ENCODE measurements at regions not wholly inside any gene's neighbourhood (a gene's known extent, or its start where the extent isn't known, plus 50 kb on each side); places are given as distances from the start of the nearest gene placed in this dataset.

DNA sequence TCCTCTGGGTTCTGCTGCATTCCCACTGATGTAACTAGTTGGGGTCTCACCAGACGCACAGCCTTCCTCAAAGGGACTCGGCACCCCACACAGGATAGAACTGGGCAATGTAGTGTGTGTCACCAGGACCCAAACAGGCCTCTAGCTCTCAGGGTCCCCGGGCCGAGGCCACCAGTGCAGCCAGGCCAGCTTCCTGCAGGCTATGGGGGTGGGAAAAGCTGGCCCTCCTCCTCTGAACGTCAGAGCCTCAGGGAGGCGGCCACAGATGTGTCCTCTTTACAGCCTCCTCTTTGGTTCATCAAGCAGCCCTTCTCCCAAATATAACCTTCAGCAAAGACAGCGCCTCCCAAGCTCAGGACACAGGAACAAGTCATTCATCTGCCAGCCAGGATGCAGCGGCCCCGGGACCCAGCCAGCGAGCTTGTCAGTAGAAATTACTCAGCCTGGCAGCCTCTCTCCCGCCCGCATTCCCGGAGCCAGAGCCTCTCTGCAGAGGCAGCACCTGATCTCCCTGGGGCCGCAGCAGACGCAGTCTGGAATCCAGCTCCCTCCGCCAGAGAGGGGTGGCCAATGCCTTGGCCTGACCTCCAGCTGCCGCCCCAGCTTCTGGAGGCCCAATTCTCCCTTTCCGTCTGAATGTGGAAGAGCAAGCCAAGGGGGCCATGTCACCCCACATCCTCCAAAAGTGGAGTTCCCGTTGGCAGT, 288.5 kb downstream of the FBXW7 start:
- Histone ChIP-seq H3K27ac (ENCODE audit: low read depth, low read length, poor library complexity, severe bottlenecking) (no peak overlapping the region), H4K20me1 (ENCODE audit: insufficient read depth, low read length) (no peaks in the 10 kb centered on the region), H3K4me2 (ENCODE audit: low read length) (no peak overlapping the region), H3K9me3 (ENCODE audit: low read length) (no peaks in the 10 kb centered on the region), H3K4me3 (ENCODE audit: low read depth, low read length, poor library complexity, severe bottlenecking) (no peak overlapping the region), H2AFZ (ENCODE audit: low read length) (no peak overlapping the region), H3K4me1 (ENCODE audit: insufficient read depth, low read length, poor library complexity, severe bottlenecking) (no peaks in the 10 kb centered on the region), H3K9me2 (ENCODE audit: insufficient read depth, low read length) (no peaks in the 10 kb centered on the region), H3K79me2 (ENCODE audit: insufficient read depth, low read depth, low read length) (no peaks in the 10 kb centered on the region), H3K36me3 (ENCODE audit: insufficient read depth, low read length) (no peaks in the 10 kb centered on the region)
- intact Hi-C loops (cut with micrococcal nuclease; ENCODE audit: unreplicated experiment) = no loop called here
- no TSS peak for BruUV-seq (replicated peaks)
- ChIA-PET POLR2A (interaction anchor here (0.6 to 0.8 kb wide), 3 partner anchors 41 to 760 kb away, joined by 3 to 4 read pairs (median 3); no protein-coding TSS in a partner anchor), CTCF (ENCODE audit: unreplicated experiment) (no interaction called here)
- no peak for DNase-seq (ENCODE audit: low spot score)
- TF ChIP-seq EZH2phosphoT487 (IDR thresholded peaks at IDR 0.05; ENCODE audit: borderline replicate concordance, low read depth, low read length) = no peak
- TF ChIP-seq, protein P1, sequence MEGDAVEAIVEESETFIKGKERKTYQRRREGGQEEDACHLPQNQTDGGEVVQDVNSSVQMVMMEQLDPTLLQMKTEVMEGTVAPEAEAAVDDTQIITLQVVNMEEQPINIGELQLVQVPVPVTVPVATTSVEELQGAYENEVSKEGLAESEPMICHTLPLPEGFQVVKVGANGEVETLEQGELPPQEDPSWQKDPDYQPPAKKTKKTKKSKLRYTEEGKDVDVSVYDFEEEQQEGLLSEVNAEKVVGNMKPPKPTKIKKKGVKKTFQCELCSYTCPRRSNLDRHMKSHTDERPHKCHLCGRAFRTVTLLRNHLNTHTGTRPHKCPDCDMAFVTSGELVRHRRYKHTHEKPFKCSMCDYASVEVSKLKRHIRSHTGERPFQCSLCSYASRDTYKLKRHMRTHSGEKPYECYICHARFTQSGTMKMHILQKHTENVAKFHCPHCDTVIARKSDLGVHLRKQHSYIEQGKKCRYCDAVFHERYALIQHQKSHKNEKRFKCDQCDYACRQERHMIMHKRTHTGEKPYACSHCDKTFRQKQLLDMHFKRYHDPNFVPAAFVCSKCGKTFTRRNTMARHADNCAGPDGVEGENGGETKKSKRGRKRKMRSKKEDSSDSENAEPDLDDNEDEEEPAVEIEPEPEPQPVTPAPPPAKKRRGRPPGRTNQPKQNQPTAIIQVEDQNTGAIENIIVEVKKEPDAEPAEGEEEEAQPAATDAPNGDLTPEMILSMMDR (conservative IDR thresholded peaks at IDR 0.05; ENCODE audit: low read length) = no peak

DNA sequence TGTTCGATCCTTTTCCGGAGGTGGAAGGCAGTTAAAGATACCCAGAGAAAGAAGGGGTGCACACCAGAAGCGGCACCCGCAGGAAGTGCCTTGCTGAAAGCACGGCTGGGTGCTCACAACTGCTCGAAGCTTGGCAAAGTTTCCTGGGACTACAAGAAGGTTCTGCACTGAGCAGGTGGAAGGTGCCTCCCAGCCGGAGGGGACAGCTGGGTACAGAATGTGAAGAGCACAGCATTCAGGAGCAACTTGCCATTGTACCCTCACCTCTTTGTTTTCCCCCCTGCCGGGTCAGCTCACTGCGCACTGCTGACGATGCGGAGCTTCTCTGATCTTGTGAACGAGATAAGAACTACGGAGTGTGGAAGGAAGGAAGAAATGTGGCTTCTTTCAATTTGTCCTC, 289.2 kb downstream of the FBXW7 start:
- Histone ChIP-seq H3K27ac (ENCODE audit: low read depth, low read length, poor library complexity, severe bottlenecking) (no peak overlapping the region), H3K4me2 (ENCODE audit: low read length) (no peak overlapping the region), H4K20me1 (ENCODE audit: insufficient read depth, low read length) (no peaks in the 10 kb centered on the region), H3K9me2 (ENCODE audit: insufficient read depth, low read length) (no peaks in the 10 kb centered on the region), H3K4me3 (ENCODE audit: low read depth, low read length, poor library complexity, severe bottlenecking) (no peak overlapping the region), H3K36me3 (ENCODE audit: insufficient read depth, low read length) (no peaks in the 10 kb centered on the region), H3K79me2 (ENCODE audit: insufficient read depth, low read depth, low read length) (no peaks in the 10 kb centered on the region), H3K4me1 (ENCODE audit: insufficient read depth, low read length, poor library complexity, severe bottlenecking) (no peaks in the 10 kb centered on the region), H2AFZ (ENCODE audit: low read length) (no peak overlapping the region), H3K9me3 (ENCODE audit: low read length) (no peaks in the 10 kb centered on the region)
- CTCF ChIA-PET (ENCODE audit: unreplicated experiment) = no interaction called here
- POLR2A ChIA-PET = interaction anchor here (0.6 to 0.8 kb wide), 2 partner anchors 41 to 761 kb away, joined by 3 read pairs; no protein-coding TSS in a partner anchor
- intact Hi-C loops (cut with micrococcal nuclease; ENCODE audit: unreplicated experiment) = no loop called here
- no peak for TF ChIP-seq EZH2phosphoT487 (IDR thresholded peaks at IDR 0.05; ENCODE audit: borderline replicate concordance, low read depth, low read length)
- TF ChIP-seq, protein P1 (conservative IDR thresholded peaks at IDR 0.05; ENCODE audit: low read length) = no peak
- no TSS peak for BruUV-seq (replicated peaks)
- no peak for DNase-seq (ENCODE audit: low spot score)

DNA sequence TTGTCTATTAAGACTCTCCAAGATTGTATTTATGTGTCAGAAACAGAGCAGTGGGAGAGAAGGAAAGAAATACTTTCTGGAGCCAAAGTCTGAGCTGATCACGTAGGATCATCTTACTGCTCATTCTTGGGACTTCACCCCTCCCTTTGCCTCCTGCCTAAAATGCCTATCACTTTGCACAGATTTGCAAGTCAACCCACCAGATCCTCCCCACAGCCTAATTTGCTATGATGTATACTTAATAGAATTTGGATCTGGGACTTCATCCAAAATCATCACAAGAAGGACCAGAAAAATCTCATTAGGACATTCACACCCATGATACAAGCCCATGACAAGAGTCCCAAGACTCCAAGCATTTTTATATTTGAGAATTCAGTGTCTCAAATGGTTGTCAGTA, 290.2 kb downstream of the FBXW7 start:
- no peak overlapping the region for H3K4me3 ChIP-seq (ENCODE audit: low read depth, low read length, poor library complexity, severe bottlenecking)
- TF ChIP-seq EZH2phosphoT487 (IDR thresholded peaks at IDR 0.05; ENCODE audit: borderline replicate concordance, low read depth, low read length) = no peak
- TF ChIP-seq, protein P1 (conservative IDR thresholded peaks at IDR 0.05; ENCODE audit: low read length) = no peak
- no peaks in the 10 kb centered on the region for H3K9me3 ChIP-seq (ENCODE audit: low read length)
- no peaks in the 10 kb centered on the region for H3K4me1 ChIP-seq (ENCODE audit: insufficient read depth, low read length, poor library complexity, severe bottlenecking)
- no peak overlapping the region for H2AFZ ChIP-seq (ENCODE audit: low read length)
- no peaks in the 10 kb centered on the region for H4K20me1 ChIP-seq (ENCODE audit: insufficient read depth, low read length)
- no peaks in the 10 kb centered on the region for H3K9me2 ChIP-seq (ENCODE audit: insufficient read depth, low read length)
- no peak overlapping the region for H3K27ac ChIP-seq (ENCODE audit: low read depth, low read length, poor library complexity, severe bottlenecking)
- CTCF ChIA-PET (ENCODE audit: unreplicated experiment) = no interaction called here
- POLR2A ChIA-PET = interaction anchor here (0.5 kb wide), 1 partner anchor 824 kb away, joined by 3 read pairs; no protein-coding TSS in a partner anchor
- H3K4me2 ChIP-seq (ENCODE audit: low read length) = no peak overlapping the region
- intact Hi-C loops (cut with micrococcal nuclease; ENCODE audit: unreplicated experiment) = no loop called here
- DNase-seq (ENCODE audit: low spot score) = no peak
- no TSS peak for BruUV-seq (replicated peaks)
- no peaks in the 10 kb centered on the region for H3K79me2 ChIP-seq (ENCODE audit: insufficient read depth, low read depth, low read length)
- H3K36me3 ChIP-seq (ENCODE audit: insufficient read depth, low read length) = no peaks in the 10 kb centered on the region

Data from OCI-LY7 (cell line).